HG03025 (cell line): ENCODE measurements at regions not wholly inside any gene's neighbourhood (a gene's known extent, or its start where the extent isn't known, plus 50 kb on each side); places are given as distances from the start of the nearest gene placed in this dataset.

Experiments
- ATAC-seq: cut with Tn5 transposase; IDR thresholded peaks from one replicate; pipeline ENCODE4 v1.9.1; 2021; ENCODE audit warnings: mild to moderate bottlenecking, moderate library complexity; ENCODE audit not compliant: unreplicated experiment, low FRiP score

DNA sequence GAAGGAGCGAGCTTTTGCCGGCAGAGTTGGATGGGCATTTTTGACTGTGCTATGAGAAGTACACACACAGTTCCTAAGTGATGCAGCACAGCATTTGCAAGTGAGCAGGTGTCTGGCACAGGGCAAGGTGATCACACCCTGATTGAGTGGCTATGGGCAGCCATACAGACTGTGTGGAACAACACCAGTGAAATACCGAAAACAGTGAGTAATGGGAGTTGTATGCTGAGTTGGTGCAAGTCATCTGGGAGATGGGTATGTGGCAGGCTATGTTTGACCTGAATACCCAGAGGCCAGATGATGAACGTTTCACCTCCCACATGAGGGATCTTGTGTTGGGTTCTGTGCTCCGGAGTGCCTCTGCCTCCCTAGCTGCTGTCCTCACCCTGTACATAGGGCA is 53.5 kb upstream of the TIPARP start:
- ATAC-seq: no peak

DNA sequence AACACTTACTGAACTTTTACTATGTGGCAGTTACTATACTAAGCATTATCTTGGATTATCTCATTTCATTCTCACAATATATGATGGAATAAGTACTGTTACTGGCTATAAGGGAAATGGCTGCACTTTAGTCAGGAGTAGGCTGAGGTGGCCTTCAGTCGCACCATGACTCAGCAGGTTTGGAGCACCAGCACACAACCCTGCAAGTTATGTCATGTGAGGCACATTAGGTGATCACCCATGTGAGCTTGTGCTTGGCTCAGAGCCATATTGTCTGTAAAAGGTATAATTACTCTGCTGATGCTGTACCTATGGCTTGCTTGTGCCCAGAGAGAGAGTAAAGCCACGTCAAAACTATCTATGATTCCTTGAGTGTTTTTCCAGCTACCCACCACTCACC is 54.1 kb upstream of the TIPARP start:
- ATAC-seq: no peak

DNA sequence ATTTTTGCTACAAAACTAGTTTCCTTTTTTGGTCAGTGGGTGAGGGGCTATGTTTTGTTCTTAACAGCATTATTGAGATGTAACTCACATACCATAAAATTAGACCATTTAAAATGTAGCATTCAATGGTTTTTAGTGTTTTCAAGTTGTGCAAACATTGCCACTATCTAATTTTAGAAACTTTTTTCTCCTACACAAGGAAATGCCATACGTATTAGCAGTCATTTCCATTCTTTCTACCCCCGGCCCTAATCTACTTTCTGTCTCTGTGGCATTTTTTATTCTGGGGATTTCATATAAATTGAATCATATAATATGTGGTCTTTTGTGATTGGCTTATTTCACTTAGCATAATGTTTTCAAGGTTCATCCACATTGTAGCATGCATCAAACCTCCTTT is 55.0 kb upstream of the TIPARP start:
- ATAC-seq: no peak

DNA sequence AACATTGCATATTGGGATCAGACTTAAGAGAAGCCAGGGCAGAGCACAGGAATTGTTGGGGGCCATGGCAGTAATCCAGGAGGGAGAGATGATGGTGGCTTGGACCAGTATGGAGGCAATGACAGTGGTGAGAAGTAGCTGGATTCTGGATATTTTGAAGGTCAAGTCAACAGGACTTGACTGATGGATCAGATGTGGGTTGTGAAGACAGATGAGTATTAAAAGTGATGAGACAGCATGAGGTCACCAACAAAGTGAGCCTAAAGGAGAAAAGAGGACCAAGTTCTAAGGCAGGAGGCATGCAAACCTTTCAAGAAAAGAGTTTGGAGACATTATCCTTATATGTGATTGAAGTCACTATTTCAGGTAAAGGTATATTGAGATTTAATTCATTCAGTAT is 56.6 kb upstream of the TIPARP start:
- no peak for ATAC-seq

DNA sequence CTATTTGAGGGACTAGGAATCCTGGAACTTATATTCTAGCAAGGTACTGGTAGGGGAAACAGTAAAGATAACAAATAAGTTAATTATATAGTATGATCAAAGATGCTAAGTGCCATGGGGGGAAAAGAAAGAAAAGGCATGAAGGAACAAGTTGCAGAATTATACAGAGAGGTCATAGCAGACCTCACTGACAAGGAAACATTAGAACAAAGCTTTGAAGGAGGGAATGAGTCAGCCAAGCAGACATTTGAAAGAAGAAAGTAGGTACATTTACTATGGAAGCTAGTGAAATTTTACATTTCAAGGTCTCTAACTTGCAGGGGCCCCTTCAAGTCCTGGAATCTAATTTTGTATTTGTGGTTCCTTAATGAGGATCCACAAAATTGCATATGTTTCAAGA is 57.2 kb upstream of the TIPARP start:
- ATAC-seq: no peak

DNA sequence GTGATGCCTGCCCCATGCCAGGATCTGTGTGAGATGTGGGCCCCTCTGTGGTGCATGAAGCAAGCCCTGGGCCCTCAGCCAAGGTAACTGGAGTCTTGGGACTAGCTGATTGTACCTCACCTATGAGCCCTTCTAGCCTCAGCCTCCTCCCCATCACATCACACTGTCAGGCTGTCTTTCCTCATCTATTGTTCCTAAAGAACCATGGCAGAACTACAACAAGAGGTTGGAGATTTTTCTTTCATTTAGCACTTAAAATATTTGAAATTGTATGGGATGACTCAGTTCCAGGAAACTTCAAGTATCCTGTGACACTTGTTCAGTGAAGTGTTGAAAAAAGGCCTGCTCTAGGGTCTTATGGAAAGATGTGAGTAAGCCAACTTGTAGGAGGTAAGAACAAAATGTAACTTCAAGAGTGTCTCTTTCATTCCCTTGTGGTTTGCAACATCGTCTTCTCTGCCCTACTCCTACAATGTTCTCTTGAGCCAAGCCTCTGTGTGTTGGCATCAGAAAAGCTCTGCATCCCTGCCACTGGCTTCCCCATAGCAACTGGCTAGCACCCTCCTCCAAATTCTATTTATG is 58.7 kb upstream of the TIPARP start:
- no peak for ATAC-seq

DNA sequence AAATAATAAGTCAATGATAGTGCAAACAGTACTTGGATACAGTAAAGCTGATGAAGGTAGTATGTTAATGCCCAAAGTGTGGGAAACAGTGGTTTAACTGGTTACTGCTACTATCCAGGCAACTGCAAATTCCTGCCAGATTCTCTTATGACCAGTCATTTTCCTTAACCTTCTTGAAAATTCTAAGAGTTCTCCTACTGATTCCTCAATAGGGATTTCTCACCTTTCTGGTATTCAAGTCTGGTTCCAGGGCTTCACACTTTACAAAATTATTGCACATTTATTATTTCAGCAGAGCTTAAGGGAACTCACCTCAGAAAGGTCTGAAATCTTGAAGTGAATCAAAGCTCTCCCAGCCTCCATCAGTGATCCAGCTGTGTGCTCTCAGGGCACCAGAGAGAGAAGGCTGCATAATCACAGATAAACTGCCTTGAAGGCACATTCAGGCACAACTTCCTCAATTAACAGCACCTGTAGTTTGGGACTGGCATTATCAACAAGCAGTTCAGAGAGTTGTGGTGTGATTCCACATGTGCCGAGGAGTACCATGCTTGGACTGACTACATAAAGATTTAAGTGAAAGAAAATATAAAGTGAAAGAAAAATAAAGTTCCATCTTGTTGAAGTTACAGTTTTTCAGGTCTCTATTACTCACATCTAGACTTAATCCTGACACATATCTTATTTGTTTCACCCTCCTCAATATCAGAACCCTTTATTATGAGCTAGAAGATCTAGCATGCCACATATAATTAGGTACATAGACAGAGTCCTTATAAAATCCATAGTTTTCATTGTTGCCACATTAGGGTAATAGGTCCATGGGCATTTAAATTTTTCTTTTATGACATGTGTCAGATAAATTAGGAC is 59.5 kb upstream of the TIPARP start:
- ATAC-seq: no peak

DNA sequence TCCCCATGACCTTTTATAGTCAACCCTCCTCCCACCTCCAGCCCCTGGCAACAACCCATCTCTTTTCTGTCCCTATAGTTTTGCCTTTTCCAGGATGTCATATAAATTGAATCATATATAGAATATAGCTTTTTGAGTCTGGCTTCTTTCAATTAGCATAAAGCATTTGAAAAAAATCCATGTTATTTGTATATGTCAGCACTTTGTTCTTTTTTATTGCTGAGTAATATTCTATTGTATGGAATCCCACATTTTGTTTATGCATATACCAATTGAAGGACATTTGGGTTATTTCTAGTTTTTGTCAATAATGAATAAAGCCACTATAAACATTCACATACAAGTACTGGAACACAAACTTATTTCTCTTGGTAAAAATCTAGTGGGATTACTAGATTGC is 58.0 kb upstream of the SSR3 start:
- ATAC-seq: no peak

DNA sequence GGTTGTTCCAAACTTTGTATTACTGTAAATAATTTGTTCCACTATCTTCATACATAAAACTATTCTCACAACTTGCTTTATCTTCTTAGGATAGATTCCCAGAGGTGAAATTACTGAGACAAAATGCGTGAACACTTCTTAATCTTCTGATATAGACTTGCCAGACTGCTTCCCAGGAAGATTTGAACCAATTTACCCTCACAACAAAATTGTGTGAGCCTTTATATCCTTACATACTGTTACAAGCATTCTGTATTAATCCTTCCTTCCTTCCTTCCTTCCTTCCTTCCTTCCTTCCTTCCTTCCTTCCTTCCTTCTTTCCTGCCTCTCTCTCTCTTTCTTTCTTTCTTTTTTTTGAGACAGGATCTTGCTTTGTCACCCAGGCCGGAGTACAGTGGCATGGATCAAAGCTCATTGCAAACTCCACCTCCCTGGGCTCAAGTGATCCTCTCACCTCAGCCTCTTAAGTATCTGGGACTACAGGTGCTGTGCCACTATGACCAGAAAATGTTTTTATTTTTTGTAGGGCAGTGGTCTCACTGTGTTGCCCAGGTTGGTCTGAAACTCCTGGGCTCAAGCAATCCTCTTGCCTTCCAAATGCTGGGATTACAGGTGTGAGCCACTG is 57.1 kb upstream of the SSR3 start:
- no peak for ATAC-seq

DNA sequence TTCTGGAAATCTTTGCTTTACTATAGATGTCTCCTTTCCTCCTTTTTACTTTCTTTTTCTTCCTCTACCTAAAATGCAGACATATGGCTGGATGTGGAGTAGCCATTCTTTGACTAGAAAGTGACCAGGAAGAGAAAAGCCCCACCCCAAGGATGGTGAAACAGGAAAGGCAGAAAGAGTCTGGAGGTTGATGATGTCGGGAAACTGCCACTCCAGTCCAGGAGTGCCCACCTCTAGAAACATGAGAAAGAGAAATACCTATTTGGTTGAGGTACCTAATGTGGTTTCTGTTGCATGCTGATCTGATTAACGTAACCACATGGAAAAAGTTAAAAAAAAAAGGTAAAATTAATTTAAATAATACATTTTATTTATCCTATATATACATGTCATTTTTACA is 55.2 kb upstream of the SSR3 start:
- no peak for ATAC-seq

DNA sequence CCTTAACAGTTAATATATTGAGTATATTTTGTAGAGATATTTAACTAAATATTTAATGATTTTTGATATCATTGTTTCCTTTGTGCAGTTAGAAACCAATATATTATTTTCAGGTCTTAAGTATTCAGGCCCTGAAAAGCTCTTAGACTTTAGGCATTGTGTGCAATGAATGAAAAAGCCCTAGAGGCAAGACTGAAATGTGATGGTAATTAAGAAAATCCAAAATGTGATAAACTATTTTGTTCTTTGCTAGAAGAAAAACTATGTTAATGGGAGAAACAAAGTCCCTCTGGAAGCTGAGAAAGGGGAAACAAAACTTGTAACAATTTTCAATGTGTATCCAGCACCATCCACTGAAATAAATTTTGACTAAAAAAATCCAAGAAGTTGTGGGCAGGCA is 54.6 kb upstream of the SSR3 start:
- no peak for ATAC-seq

DNA sequence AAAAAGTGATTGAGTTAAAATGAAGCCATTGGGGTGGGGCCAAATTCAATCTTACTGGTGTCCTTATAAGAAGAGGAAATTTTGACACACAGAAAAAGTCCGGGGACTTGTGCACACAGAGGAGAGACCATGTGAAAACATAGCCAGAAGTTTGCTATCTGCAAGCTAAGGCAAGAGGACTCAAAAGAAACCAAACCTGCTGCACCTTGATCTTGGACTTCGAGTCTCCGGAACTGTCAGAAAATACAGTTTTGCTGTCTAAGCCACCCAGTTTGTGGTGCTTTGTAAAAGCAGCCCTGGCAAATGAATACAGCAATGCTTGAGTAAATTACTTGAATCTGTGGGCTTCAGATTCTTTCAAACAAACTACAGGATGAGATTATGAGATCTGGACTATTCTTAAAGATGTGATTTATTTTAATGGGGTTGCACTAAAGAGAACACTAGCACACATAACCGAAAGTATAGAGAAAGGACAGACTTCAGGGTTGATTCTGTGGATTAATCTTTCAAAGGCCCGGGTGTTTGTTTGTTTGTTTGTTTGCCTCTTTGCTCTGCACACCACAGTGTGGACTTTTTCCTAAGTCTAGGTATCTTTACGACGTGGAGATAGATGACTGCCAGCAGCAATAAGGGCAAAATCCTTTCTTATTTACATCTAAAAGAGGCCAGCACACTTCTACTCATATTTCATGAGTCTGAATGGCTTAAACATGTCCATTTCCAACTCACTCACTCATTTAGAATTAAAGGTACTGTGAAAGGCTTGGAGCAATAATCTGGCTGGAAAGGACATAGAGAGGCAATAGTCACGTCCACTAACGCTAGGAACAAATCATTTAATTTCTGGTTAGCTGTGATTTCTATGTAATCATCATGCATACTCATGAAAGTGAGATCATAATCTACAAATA is 53.9 kb upstream of the SSR3 start:
- no peak for ATAC-seq

DNA sequence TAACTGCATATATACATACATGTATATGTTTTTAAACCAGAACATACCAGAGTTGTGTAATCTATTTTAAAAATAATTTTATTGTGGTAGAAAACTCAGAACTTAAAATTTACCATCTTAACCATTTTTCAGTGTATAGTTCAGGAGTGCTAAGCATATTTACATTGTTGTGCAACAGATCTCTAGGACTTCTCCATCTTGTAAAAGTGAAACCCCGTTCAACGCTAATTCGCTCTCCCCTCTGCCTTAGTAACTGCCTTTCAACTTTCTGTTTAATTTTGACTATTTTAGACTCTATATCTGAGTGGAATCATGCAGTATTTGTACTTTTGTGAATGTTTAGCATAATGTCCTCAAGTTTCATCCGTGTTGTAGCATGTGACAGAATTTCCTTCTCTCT is 51.8 kb upstream of the SSR3 start:
- ATAC-seq: peak; percentile 57

DNA sequence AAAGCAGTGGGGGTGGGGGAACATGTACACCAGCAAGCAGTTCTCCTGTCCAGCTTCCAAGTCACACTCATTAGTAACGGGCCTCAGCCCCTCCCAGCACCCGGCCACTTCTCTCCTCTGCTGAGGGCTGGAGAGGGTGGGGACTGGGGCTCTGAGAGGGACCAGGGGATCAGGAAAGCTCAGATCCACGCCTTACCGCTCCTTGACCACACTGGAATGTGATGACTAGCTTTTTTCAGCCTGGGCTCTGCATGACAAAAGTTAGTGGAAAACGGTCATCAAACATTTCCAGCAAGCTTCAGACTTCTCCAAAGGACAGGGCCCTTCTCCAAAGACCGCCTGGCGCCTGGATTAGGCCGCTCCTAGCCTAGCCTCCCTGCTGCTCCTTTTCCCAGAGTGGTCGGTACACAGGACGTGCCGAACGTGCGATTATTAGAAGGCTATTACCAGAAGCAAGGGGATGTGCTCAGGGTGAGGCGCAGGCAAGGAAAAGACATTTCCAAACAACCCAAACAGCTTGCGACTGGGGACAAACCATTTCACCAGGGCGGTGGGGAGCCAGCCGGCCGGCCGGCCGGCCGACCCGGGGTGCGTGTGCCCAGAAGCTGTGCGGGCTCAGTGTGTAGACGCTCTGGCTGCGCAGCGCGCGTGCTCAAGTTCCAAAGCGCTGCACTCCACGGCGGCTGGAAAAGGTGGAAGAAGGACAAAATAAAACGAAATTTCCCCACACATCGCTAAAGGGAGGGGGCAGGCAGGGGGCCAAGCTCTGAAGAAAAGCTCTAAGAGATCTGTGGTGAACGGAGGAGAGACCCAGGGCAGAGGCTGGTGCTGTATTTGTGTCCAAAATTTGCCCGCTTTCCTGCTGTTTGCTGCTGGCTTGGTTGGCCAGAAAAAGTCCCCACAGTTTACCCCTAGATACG is 51.0 kb upstream of the SSR3 start:
- no peak for ATAC-seq

DNA sequence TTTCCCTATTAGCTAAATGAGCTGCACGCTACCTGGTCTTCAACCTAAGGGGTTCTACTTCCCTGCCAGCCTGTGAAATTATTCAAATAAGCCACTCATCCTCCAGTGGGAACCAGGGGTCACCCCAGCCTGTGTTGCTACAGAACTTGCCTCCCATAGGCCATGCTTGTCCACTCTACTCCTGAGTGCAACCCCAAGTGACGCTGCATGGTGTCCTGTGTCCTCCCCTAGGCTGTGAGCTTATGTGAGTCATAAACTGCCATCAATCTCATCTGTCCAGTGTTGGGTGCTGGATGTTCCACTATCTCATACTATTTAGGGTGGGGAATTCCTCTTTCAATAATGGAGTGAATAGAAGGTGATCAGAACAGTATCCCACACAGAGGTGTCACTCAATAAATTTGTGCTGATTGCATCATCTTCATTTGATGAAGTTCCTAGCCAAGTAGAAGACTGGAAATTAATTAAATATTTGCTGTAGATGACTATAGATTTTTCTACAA is 49.8 kb upstream of the SSR3 start:
- no peak for ATAC-seq
